DOHH2 (cell line): ENCODE measurements at regions not wholly inside any gene's neighbourhood (a gene's known extent, or its start where the extent isn't known, plus 50 kb on each side); places are given as distances from the start of the nearest gene placed in this dataset.

Experiments used
- H3F3A ChIP-seq: fragments of 200-600 bp; sonication (generic), shearing (Covaris generic); 2 replicates; pipeline ENCODE4 v1.6.0; 2016; ENCODE audit warnings: antibody characterized with exemption, mild to moderate bottlenecking; ENCODE audit not compliant: control insufficient read depth, insufficient read depth
- H3K27ac ChIP-seq: fragments of 200-600 bp; sonication (generic); 2 replicates; pipeline ENCODE4 v1.5.1; 2014; ENCODE audit warnings: low read depth, mild to moderate bottlenecking, low read length, moderate library complexity
- H3K27me3 ChIP-seq: fragments of 200-600 bp; sonication (generic); 2 replicates; pipeline ENCODE4 v1.6.1; 2014; ENCODE audit warnings: mild to moderate bottlenecking, low read length, mixed read lengths; ENCODE audit not compliant: control insufficient read depth
- H3K36me3 ChIP-seq: fragments of 200-600 bp; sonication (generic); 2 replicates; pipeline ENCODE4 v1.6.1; 2014; ENCODE audit warnings: mild to moderate bottlenecking, low read length, moderate library complexity, mixed read lengths; ENCODE audit not compliant: control insufficient read depth
- H3K4me1 ChIP-seq: fragments of 200-600 bp; sonication (generic); 2 replicates; pipeline ENCODE4 v1.6.1; 2014; ENCODE audit warnings: mild to moderate bottlenecking, low read length, mixed read lengths; ENCODE audit not compliant: control insufficient read depth
- H3K4me2 ChIP-seq: fragments of 200-600 bp; sonication (generic); 2 replicates; pipeline ENCODE4 v1.6.0; 2014; ENCODE audit warnings: mild to moderate bottlenecking, low read length, moderate library complexity
- H3K4me3 ChIP-seq: fragments of 200-600 bp; sonication (generic); 2 replicates; pipeline ENCODE4 v1.5.1; 2014; ENCODE audit warnings: mild to moderate bottlenecking, low read length, mixed read lengths
- H3K79me2 ChIP-seq: fragments of 200-600 bp; sonication (generic); 2 replicates; pipeline ENCODE4 v1.6.1; 2014; ENCODE audit warnings: mild to moderate bottlenecking, low read length, mixed read lengths; ENCODE audit not compliant: control insufficient read depth
- H3K9me2 ChIP-seq: fragments of 200-600 bp; sonication (generic); replicated peaks from 2 replicates; pipeline ENCODE4 v1.6.1; 2014; ENCODE audit warnings: mild to moderate bottlenecking, low read length, mixed read lengths; ENCODE audit not compliant: control insufficient read depth
- H3K9me3 ChIP-seq: fragments of 200-600 bp; sonication (generic); 2 replicates; pipeline ENCODE4 v1.6.1; 2014; ENCODE audit warnings: antibody characterized with exemption, low read length, mixed read lengths; ENCODE audit not compliant: control insufficient read depth, insufficient read depth
- H4K20me1 ChIP-seq: fragments of 200-600 bp; sonication (generic); 2 replicates; pipeline ENCODE4 v1.6.0; 2014; ENCODE audit warnings: low read depth, mild to moderate bottlenecking, antibody characterized with exemption, low read length, moderate library complexity; ENCODE audit not compliant: control insufficient read depth, insufficient read depth
- CTCF ChIP-seq: fragments of 200-600 bp; sonication (generic); IDR thresholded peaks from one replicate; pipeline ENCODE4 v1.5.1; 2014; ENCODE audit warnings: antibody characterized with exemption, mild to moderate bottlenecking, low read depth, low read length; ENCODE audit not compliant: poor library complexity, severe bottlenecking
- EZH2phosphoT487 ChIP-seq: fragments of 200-600 bp; sonication (generic); IDR thresholded peaks from 2 replicates; pipeline ENCODE4 v1.6.1; 2017; ENCODE audit warnings: borderline replicate concordance, mild to moderate bottlenecking, antibody characterized with exemption, low read length, moderate library complexity, mixed read lengths

GRCh38 chr10:31154996-31155395 lies 123.3 kb upstream of the ZNF438 start:
- H3F3A ChIP-seq = no peaks in the 10 kb centered on the region
- no peak overlapping the region for H3K27ac ChIP-seq
- H3K36me3 ChIP-seq = no peaks in the 10 kb centered on the region
- H3K27me3 ChIP-seq = no peaks in the 10 kb centered on the region
- H4K20me1 ChIP-seq = no peaks in the 10 kb centered on the region
- no peaks in the 10 kb centered on the region for H3K9me2 ChIP-seq
- H3K4me1 ChIP-seq = no peaks in the 10 kb centered on the region
- no peaks in the 10 kb centered on the region for H3K79me2 ChIP-seq
- no peak overlapping the region for H3K4me3 ChIP-seq
- H3K4me2 ChIP-seq = no peak overlapping the region
- H3K9me3 ChIP-seq = no peaks in the 10 kb centered on the region
- TF ChIP-seq CTCF = no peak

DNA sequence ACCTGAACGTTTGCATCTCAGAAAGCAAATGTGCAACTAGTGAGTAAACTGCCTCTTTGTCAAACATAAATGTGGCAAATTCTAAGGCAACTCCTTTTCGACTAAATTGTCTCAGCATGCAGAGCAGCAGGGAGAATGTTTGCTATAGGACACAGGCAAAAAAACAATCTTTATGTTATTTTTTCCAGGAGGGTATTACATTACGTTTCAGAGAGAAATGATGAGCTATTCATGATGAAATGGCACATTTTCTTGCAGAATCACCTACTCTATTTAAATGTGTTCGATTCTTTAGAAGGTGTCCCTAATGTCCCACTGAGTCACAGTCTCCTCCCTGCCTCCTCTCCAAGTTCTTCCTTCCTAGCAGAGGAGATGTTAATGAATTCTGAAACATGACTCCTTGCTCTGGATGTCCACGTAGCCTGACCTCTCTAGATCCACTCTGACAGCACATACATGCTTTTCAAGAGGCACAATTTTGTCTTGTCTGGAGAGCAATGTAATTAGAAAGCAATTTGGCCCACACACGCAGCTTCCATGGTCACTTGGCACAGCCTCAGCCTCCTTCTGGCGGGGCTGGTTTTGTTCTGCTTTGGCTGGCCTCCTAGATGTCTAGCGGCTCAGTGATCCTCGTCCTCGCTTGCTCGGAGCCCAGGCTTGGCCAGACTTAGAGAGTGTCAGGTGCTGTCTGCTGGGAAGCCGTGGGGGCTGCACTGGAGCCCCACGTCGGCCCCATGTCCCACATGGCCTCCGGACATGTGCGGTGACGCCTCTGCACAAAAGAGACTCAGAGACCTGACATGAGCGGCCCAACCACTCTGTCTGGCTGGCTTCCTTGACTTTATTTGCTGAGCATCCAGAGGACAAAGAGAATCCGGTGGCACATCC lies 125.7 kb upstream of the ZNF438 start:
- H3K4me1 ChIP-seq = no peaks in the 10 kb centered on the region
- H4K20me1 ChIP-seq = no peaks in the 10 kb centered on the region
- H3F3A ChIP-seq = no peaks in the 10 kb centered on the region
- H3K9me2 ChIP-seq = no peaks in the 10 kb centered on the region
- no peaks in the 10 kb centered on the region for H3K9me3 ChIP-seq
- TF ChIP-seq EZH2phosphoT487 (no peak), CTCF (no peak)
- H3K27ac ChIP-seq = no peak overlapping the region
- no peaks in the 10 kb centered on the region for H3K36me3 ChIP-seq
- no peak overlapping the region for H3K4me3 ChIP-seq
- H3K27me3 ChIP-seq = no peaks in the 10 kb centered on the region
- no peak overlapping the region for H3K4me2 ChIP-seq
- no peaks in the 10 kb centered on the region for H3K79me2 ChIP-seq

- Histone ChIP-seq H3K9me2 (no peaks in the 10 kb centered on the region), H3K36me3 (no peaks in the 10 kb centered on the region), H3K4me3 (no peak overlapping the region), H3K4me1 (no peaks in the 10 kb centered on the region), H4K20me1 (no peaks in the 10 kb centered on the region), H3K27ac (no peak overlapping the region), H3K79me2 (no peaks in the 10 kb centered on the region), H3K4me2 (no peak overlapping the region), H3F3A (no peaks in the 10 kb centered on the region), H3K27me3 (no peaks in the 10 kb centered on the region), H3K9me3 (no peaks in the 10 kb centered on the region)
- TF ChIP-seq CTCF (no peak), EZH2phosphoT487 (no peak)
Observed at GRCh38 chr10:31158011-31158658, 126.5 kb upstream of the ZNF438 start.
